NCI-H82 treated with DMSO at 0.1 percent for 48 hours (cell line): ENCODE measurements at regions not wholly inside any gene's neighbourhood (a gene's known extent, or its start where the extent isn't known, plus 50 kb on each side); places are given as distances from the start of the nearest gene placed in this dataset.
"Not testable (repeated sequence)": the region's sequence is repeated elsewhere in the genome, so short reads cannot be mapped to it uniquely, and the experiment has no call there.

Experiments used
- DNase-seq: peaks from one replicate; lab custom pipeline; 2025; ENCODE audit not compliant: unreplicated experiment; lab: John Stamatoyannopoulos, UW

- no peak for DNase-seq
Measured at GRCh38 chr5:40165789-40166728, 513.7 kb upstream of the PTGER4 start.

- no peak for DNase-seq
Measured at GRCh38 chr5:40165106-40165788, 514.5 kb upstream of the PTGER4 start.

- no peak for DNase-seq
Measured at GRCh38 chr5:40160435-40160834, 519.3 kb upstream of the PTGER4 start.

GRCh38 chr5:40154194-40154593 is 525.5 kb upstream of the PTGER4 start:
- no peak for DNase-seq

GRCh38 chr5:40150896-40151295 is 528.8 kb upstream of the PTGER4 start:
- DNase-seq, result no peak

GRCh38 chr5:40141896-40142295 is 537.8 kb upstream of the PTGER4 start:
- no peak for DNase-seq

GRCh38 chr5:40141418-40141817 is 538.3 kb upstream of the PTGER4 start:
- DNase-seq, result no peak

GRCh38 chr5:40137223-40137622 is 542.5 kb upstream of the PTGER4 start:
- no peak for DNase-seq

GRCh38 chr5:40134883-40135520 is 544.7 kb upstream of the PTGER4 start:
- no peak for DNase-seq

- no peak for DNase-seq
Measured at GRCh38 chr5:40124367-40124766, 555.3 kb upstream of the PTGER4 start.

GRCh38 chr5:40121236-40121635 is 558.5 kb upstream of the PTGER4 start:
- no peak for DNase-seq

- DNase-seq, result no peak
Measured at GRCh38 chr5:40112875-40113274, 566.8 kb upstream of the PTGER4 start.

GRCh38 chr5:40111036-40111435 is 568.7 kb upstream of the PTGER4 start:
- DNase-seq, result not testable (repeated sequence)

GRCh38 chr5:40108764-40109390 is 570.8 kb upstream of the PTGER4 start:
- DNase-seq, result not testable (repeated sequence)

GRCh38 chr5:40107786-40108185 is 571.9 kb upstream of the PTGER4 start:
- not testable (repeated sequence) for DNase-seq

GRCh38 chr5:40106847-40107246 is 572.9 kb upstream of the PTGER4 start:
- DNase-seq, result peak; percentile 80

GRCh38 chr5:40098313-40098712 is 581.4 kb upstream of the PTGER4 start:
- no peak for DNase-seq

- no peak for DNase-seq
Measured at GRCh38 chr5:40093550-40093949, 586.2 kb upstream of the PTGER4 start.

GRCh38 chr5:40089269-40089668 is 590.4 kb upstream of the PTGER4 start:
- DNase-seq, result no peak

GRCh38 chr5:40084614-40085013 is 595.1 kb upstream of the PTGER4 start:
- DNase-seq, result no peak

- DNase-seq, result no peak
Measured at GRCh38 chr5:40082313-40082712, 597.4 kb upstream of the PTGER4 start.
